ENCODE measurements at regions not wholly inside any gene's neighbourhood (a gene's known extent, or its start where the extent isn't known, plus 50 kb on each side); places are given as distances from the start of the nearest gene placed in this dataset.

- DNase-seq (ENCODE audit: low read depth in 4 of 4, low spot score in 3 of 4): no peak
These were observed 1014.5 kb downstream of the BRINP3 start for GRCh38 chr1:189463166-189463565.

- no peak for DNase-seq (ENCODE audit: low read depth in 4 of 4, low spot score in 3 of 4)
These were observed 980.9 kb downstream of the BRINP3 start for GRCh38 chr1:189496768-189497167.

GRCh38 chr1:189499736-189500135 is 977.9 kb downstream of the BRINP3 start:
- no peak for DNase-seq (ENCODE audit: low read depth in 4 of 4, low spot score in 3 of 4)

GRCh38 chr1:189500778-189501177 is 976.9 kb downstream of the BRINP3 start:
- DNase-seq (ENCODE audit: low read depth in 4 of 4, low spot score in 3 of 4): no peak

GRCh38 chr1:189510827-189511226 is 966.8 kb downstream of the BRINP3 start:
- no peak for DNase-seq (ENCODE audit: low read depth in 4 of 4, low spot score in 3 of 4)

- no peak for DNase-seq (ENCODE audit: low read depth in 4 of 4, low spot score in 3 of 4)
These were observed 964.6 kb downstream of the BRINP3 start for GRCh38 chr1:189513091-189513490.

GRCh38 chr1:189522441-189522840 is 955.2 kb downstream of the BRINP3 start:
- no peak for DNase-seq (ENCODE audit: low read depth in 4 of 4, low spot score in 3 of 4)

- no peak for DNase-seq (ENCODE audit: low read depth in 4 of 4, low spot score in 3 of 4)
These were observed 953.2 kb downstream of the BRINP3 start for GRCh38 chr1:189524501-189524900.

- no peak for DNase-seq (ENCODE audit: low read depth in 4 of 4, low spot score in 3 of 4)
These were observed 947.5 kb downstream of the BRINP3 start for GRCh38 chr1:189530162-189530561.

- DNase-seq (ENCODE audit: low read depth in 4 of 4, low spot score in 3 of 4): no peak
These were observed 939.4 kb downstream of the BRINP3 start for GRCh38 chr1:189538271-189538670.

- DNase-seq (ENCODE audit: low read depth in 4 of 4, low spot score in 3 of 4): no peak
These were observed 927.2 kb downstream of the BRINP3 start for GRCh38 chr1:189550498-189550897.

GRCh38 chr1:189563784-189564183 is 913.9 kb downstream of the BRINP3 start:
- DNase-seq (ENCODE audit: low read depth in 4 of 4, low spot score in 3 of 4): no peak

GRCh38 chr1:189567890-189568289 is 909.8 kb downstream of the BRINP3 start:
- no peak for DNase-seq (ENCODE audit: low read depth in 4 of 4, low spot score in 3 of 4)

- DNase-seq (ENCODE audit: low read depth in 4 of 4, low spot score in 3 of 4): no peak
These were observed 881.5 kb downstream of the BRINP3 start for GRCh38 chr1:189596197-189596596.

- DNase-seq (ENCODE audit: low read depth in 4 of 4, low spot score in 3 of 4): no peak
These were observed 880.6 kb downstream of the BRINP3 start for GRCh38 chr1:189597083-189597482.

- no peak for DNase-seq (ENCODE audit: low read depth in 4 of 4, low spot score in 3 of 4)
These were observed 872.4 kb downstream of the BRINP3 start for GRCh38 chr1:189605226-189605625.

- no peak for DNase-seq (ENCODE audit: low read depth in 4 of 4, low spot score in 3 of 4)
These were observed 871.6 kb downstream of the BRINP3 start for GRCh38 chr1:189606047-189606446.

GRCh38 chr1:189606795-189607476 is 870.7 kb downstream of the BRINP3 start:
- no peak for DNase-seq (ENCODE audit: low read depth in 4 of 4, low spot score in 3 of 4)

- no peak for DNase-seq (ENCODE audit: low read depth in 4 of 4, low spot score in 3 of 4)
These were observed 870.1 kb downstream of the BRINP3 start for GRCh38 chr1:189607477-189608096.

GRCh38 chr1:189609167-189609566 is 868.5 kb downstream of the BRINP3 start:
- no peak for DNase-seq (ENCODE audit: low read depth in 4 of 4, low spot score in 3 of 4)

GRCh38 chr1:189616893-189617292 is 860.8 kb downstream of the BRINP3 start:
- DNase-seq (ENCODE audit: low read depth in 4 of 4, low spot score in 3 of 4): no peak

- no peak for DNase-seq (ENCODE audit: low read depth in 4 of 4, low spot score in 3 of 4)
These were observed 857.9 kb downstream of the BRINP3 start for GRCh38 chr1:189619682-189620332.

Measured in right renal pelvis (tissue), 4 donors.